ENCODE measurements at regions not wholly inside any gene's neighbourhood (a gene's known extent, or its start where the extent isn't known, plus 50 kb on each side); places are given as distances from the start of the nearest gene placed in this dataset.
A peak's percentile ranks its signal among the peaks of the same experiment; 100 is the strongest.
"Not testable (repeated sequence)": the region's sequence is repeated elsewhere in the genome, so short reads cannot be mapped to it uniquely, and the experiment has no call there.

- no peaks in the 10 kb centered on the region for H3K36me3 Mint-ChIP-seq
- no peak for DNase-seq (ENCODE audit: low spot score)
- H3K4me1 Mint-ChIP-seq (ENCODE audit: low read depth in 2 of 2): peaks cover 0 to 4% of the 10 kb centered on the region in 2 donors
- peaks cover 38 to 54% of the 10 kb centered on the region in 2 donors for H3K27me3 Mint-ChIP-seq
- no peak overlapping the region for H3K4me3 Mint-ChIP-seq
- no peak for ATAC-seq
- no peaks in the 10 kb centered on the region for H3K9me3 Mint-ChIP-seq
- H3K27ac Mint-ChIP-seq: no peak overlapping the region
These were observed 61.3 kb upstream of the HSPA9 start for GRCh38 chr5:138636398-138636944.

- ATAC-seq: no peak
- no peaks in the 10 kb centered on the region for H3K9me3 Mint-ChIP-seq
- no peak for DNase-seq (ENCODE audit: low spot score)
- no peaks in the 10 kb centered on the region for H3K36me3 Mint-ChIP-seq
- peaks cover 35 to 47% of the 10 kb centered on the region in 2 donors for H3K27me3 Mint-ChIP-seq
- H3K4me1 Mint-ChIP-seq (ENCODE audit: low read depth in 2 of 2): peaks cover 0 to 4% of the 10 kb centered on the region in 2 donors
- H3K27ac Mint-ChIP-seq: no peak overlapping the region
- H3K4me3 Mint-ChIP-seq: no peak overlapping the region
These were observed 60.5 kb upstream of the HSPA9 start for GRCh38 chr5:138635708-138636107.

GRCh38 chr5:138635265-138635664 is 60.1 kb upstream of the HSPA9 start:
- ATAC-seq (no peak), DNase-seq (ENCODE audit: low spot score) (no peak)
- Mint-ChIP-seq H3K36me3 (no peaks in the 10 kb centered on the region), H3K27ac (no peak overlapping the region), H3K4me3 (no peak overlapping the region), H3K9me3 (no peaks in the 10 kb centered on the region), H3K4me1 (ENCODE audit: low read depth in 2 of 2) (peaks cover 0 to 4% of the 10 kb centered on the region in 2 donors), H3K27me3 (peaks cover 32 to 43% of the 10 kb centered on the region in 2 donors)

- not testable (repeated sequence) for H3K27ac Mint-ChIP-seq; DNase-seq (ENCODE audit: low spot score); H3K9me3 Mint-ChIP-seq; ATAC-seq; H3K4me3 Mint-ChIP-seq; H3K36me3 Mint-ChIP-seq; H3K4me1 Mint-ChIP-seq (ENCODE audit: low read depth in 2 of 2)
- H3K27me3 Mint-ChIP-seq: peaks cover 29 to 38% of the 10 kb centered on the region in 2 donors
These were observed 59.6 kb upstream of the HSPA9 start for GRCh38 chr5:138634804-138635203.

- no peak overlapping the region for H3K4me3 Mint-ChIP-seq
- no peak for DNase-seq (ENCODE audit: low spot score)
- H3K36me3 Mint-ChIP-seq: no peaks in the 10 kb centered on the region
- H3K9me3 Mint-ChIP-seq: no peaks in the 10 kb centered on the region
- peaks cover 21 to 27% of the 10 kb centered on the region in 2 donors for H3K27me3 Mint-ChIP-seq
- peaks cover 0 to 4% of the 10 kb centered on the region in 2 donors for H3K4me1 Mint-ChIP-seq (ENCODE audit: low read depth in 2 of 2)
- ATAC-seq: peak in 1 of 2 donors; percentile 58
- H3K27ac Mint-ChIP-seq: no peak overlapping the region
These were observed 57.8 kb upstream of the HSPA9 start for GRCh38 chr5:138632900-138633489.

- Mint-ChIP-seq H3K9me3 (no peaks in the 10 kb centered on the region), H3K4me1 (ENCODE audit: low read depth in 2 of 2) (peaks cover 0 to 4% of the 10 kb centered on the region in 2 donors), H3K27ac (no peak overlapping the region), H3K4me3 (no peak overlapping the region), H3K27me3 (peaks cover 29 to 32% of the 10 kb centered on the region in 2 donors), H3K36me3 (no peaks in the 10 kb centered on the region)
- DNase-seq (ENCODE audit: low spot score) (no peak), ATAC-seq (peak in 1 of 2 donors; percentile 20)
These were observed 56.1 kb upstream of the HSPA9 start for GRCh38 chr5:138631096-138631928.

GRCh38 chr5:138629392-138629791 is 54.2 kb upstream of the HSPA9 start:
- ATAC-seq: no peak
- H3K4me3 Mint-ChIP-seq: no peak overlapping the region
- peaks cover 0 to 4% of the 10 kb centered on the region in 2 donors for H3K4me1 Mint-ChIP-seq (ENCODE audit: low read depth in 2 of 2)
- no peaks in the 10 kb centered on the region for H3K36me3 Mint-ChIP-seq
- H3K27me3 Mint-ChIP-seq: peaks cover 26 to 32% of the 10 kb centered on the region in 2 donors
- no peaks in the 10 kb centered on the region for H3K9me3 Mint-ChIP-seq
- DNase-seq (ENCODE audit: low spot score): no peak
- no peak overlapping the region for H3K27ac Mint-ChIP-seq

GRCh38 chr5:138626333-138626944 is 51.2 kb upstream of the HSPA9 start:
- no peak overlapping the region for H3K27ac Mint-ChIP-seq
- no peak for ATAC-seq
- H3K27me3 Mint-ChIP-seq: peaks cover 11 to 19% of the 10 kb centered on the region in 2 donors
- H3K36me3 Mint-ChIP-seq: no peaks in the 10 kb centered on the region
- H3K4me1 Mint-ChIP-seq (ENCODE audit: low read depth in 2 of 2): no peaks in the 10 kb centered on the region
- DNase-seq (ENCODE audit: low spot score): no peak
- no peak overlapping the region for H3K4me3 Mint-ChIP-seq
- H3K9me3 Mint-ChIP-seq: no peaks in the 10 kb centered on the region

- Mint-ChIP-seq H3K9me3 (no peaks in the 10 kb centered on the region), H3K4me3 (no peak overlapping the region), H3K27me3 (peaks cover 21 to 22% of the 10 kb centered on the region in 2 donors), H3K36me3 (no peaks in the 10 kb centered on the region), H3K4me1 (ENCODE audit: low read depth in 2 of 2) (no peaks in the 10 kb centered on the region), H3K27ac (no peak overlapping the region)
- DNase-seq (ENCODE audit: low spot score): no peak
- ATAC-seq: no peak
These were observed 49.9 kb upstream of the HSPA9 start for GRCh38 chr5:138625134-138625533.
